HepG2 (cell line): ENCODE measurements at regions not wholly inside any gene's neighbourhood (a gene's known extent, or its start where the extent isn't known, plus 50 kb on each side); places are given as distances from the start of the nearest gene placed in this dataset.

Experiments
- ATAC-seq: fragments of 200-7000 bp; cut with Tn5 transposase; 3 replicates; pipeline ENCODE4 v1.9.1; 2020; ENCODE audit warnings: mild to moderate bottlenecking, moderate library complexity
- BruUV-seq: library from RNA; stranded (reverse); fragments of 400-500 nt; replicated peaks from 2 replicates; lab custom pipeline; 2021; lab: Mats Ljungman, UMichigan
- CTCF ChIA-PET: fragments of 300-600 bp; formaldehyde crosslinking; extraction: SDS; loops from one replicate; lab custom pipeline; 2021; ENCODE audit warnings: low total read pairs, inconsistent platforms, low intra/inter-chr PET ratio; lab: Yijun Ruan, JAX
- POLR2A ChIA-PET: fragments of 350-600 bp; sonication (Branson Sonifier 250); formaldehyde crosslinking; loops from one replicate; lab custom pipeline; 2020; ENCODE audit warnings: antibody characterized with exemption, inconsistent platforms; lab: Yijun Ruan, JAX
- DNase-seq: peaks from one replicate; pipeline ENCODE4 v3.0.0-alpha.2; 2015; ENCODE audit warnings: low spot score
- FAIRE-seq: peaks from 3 replicates; lab custom pipeline; 2011; peaks lifted over from hg19 to GRCh38; lab: Jason Lieb, UNC
- H2AFZ ChIP-seq: one replicate; pipeline ENCODE4 v1.6.1; 2011; ENCODE audit warnings: low read length, inconsistent platforms
- H3K27ac ChIP-seq: fragments of 300-600 bp; 3 replicates; pipeline ENCODE4 v1.8.0; 2011; ENCODE audit warnings: mixed run types, mild to moderate bottlenecking, mixed read lengths, low read length, inconsistent platforms; ENCODE audit not compliant: insufficient read depth; ENCODE audit errors: extremely low read length
- H3K27me3 ChIP-seq, 2 experiments: fragments of 200-600 bp in 1 of 2; 2 replicates in 1 of 2; 3 replicates in 1 of 2; pipeline versions ENCODE4 v1.6.0 to v1.8.0; 2011; ENCODE audit warnings: low read length in 2 of 2, mild to moderate bottlenecking in 2 of 2, moderate library complexity in 2 of 2, inconsistent platforms in 1 of 2; ENCODE audit not compliant: insufficient read depth in 2 of 2, control insufficient read depth in 1 of 2
- H3K36me3 ChIP-seq, 2 experiments: fragments of 200-600 bp in 1 of 2; replicated peaks in 1 of 2; 2 replicates in 1 of 2; 3 replicates in 1 of 2; pipeline versions ENCODE4 v1.5.1 to v1.8.0; 2011; ENCODE audit warnings: low read length in 2 of 2, inconsistent platforms in 1 of 2; ENCODE audit not compliant: insufficient read depth in 2 of 2, control insufficient read depth in 1 of 2
- H3K4me1 ChIP-seq: 2 replicates; pipeline ENCODE4 v1.5.1; 2012; ENCODE audit warnings: low read length, inconsistent platforms; ENCODE audit not compliant: insufficient read depth
- H3K4me2 ChIP-seq: 2 replicates; pipeline ENCODE4 v1.6.0; 2011; ENCODE audit warnings: low read depth, low read length, inconsistent platforms
- H3K4me3 ChIP-seq, 3 experiments: fragments of 200-600 bp in 1 of 3; sonication (generic), shearing (Covaris generic) in 1 of 3; replicated peaks in 1 of 3; 2 replicates each; pipeline ENCODE4 v1.5.1; 2011 to 2016; ENCODE audit warnings: low read length in 3 of 3, inconsistent platforms in 2 of 3, low read depth in 2 of 3, mild to moderate bottlenecking in 2 of 3, control low read depth in 1 of 3, mixed read lengths in 1 of 3; ENCODE audit not compliant: insufficient read depth in 1 of 3
- H3K79me2 ChIP-seq: one replicate; pipeline ENCODE4 v1.6.1; 2011; ENCODE audit warnings: low read length, inconsistent platforms; ENCODE audit not compliant: insufficient read depth
- H3K9ac ChIP-seq: 2 replicates; pipeline ENCODE4 v1.6.0; 2011; ENCODE audit warnings: mild to moderate bottlenecking, low read depth, low read length, inconsistent platforms; ENCODE audit not compliant: insufficient read depth
- H3K9me3 ChIP-seq: 2 replicates; pipeline ENCODE4 v1.5.1; 2012; ENCODE audit warnings: mild to moderate bottlenecking, low read length
- H4K20me1 ChIP-seq: 2 replicates; pipeline ENCODE4 v1.6.0; 2011; ENCODE audit warnings: inconsistent platforms, mild to moderate bottlenecking, low read length, moderate library complexity; ENCODE audit not compliant: insufficient read depth
- CREBL2 ChIP-seq: sonication (generic); formaldehyde crosslinking; IDR thresholded peaks from 2 replicates; pipeline ENCODE4 v1.8.1; 2023; ENCODE audit warnings: missing genetic modification reagents, mild to moderate bottlenecking, borderline replicate concordance
- LBX2 ChIP-seq: sonication (generic); formaldehyde crosslinking; IDR thresholded peaks from 2 replicates; pipeline ENCODE4 v1.5.0; 2020; ENCODE audit warnings: missing genetic modification reagents, mild to moderate bottlenecking, borderline replicate concordance
- THYN1 ChIP-seq: sonication (generic); formaldehyde crosslinking; IDR thresholded peaks from 2 replicates; pipeline ENCODE4 v1.8.1; 2023; ENCODE audit warnings: low read depth, mild to moderate bottlenecking, moderate library complexity, missing genetic modification reagents, borderline replicate concordance
- ZNF720 ChIP-seq: sonication (generic); formaldehyde crosslinking; IDR thresholded peaks from 2 replicates; pipeline ENCODE4 v1.4.0; 2020; ENCODE audit warnings: missing genetic modification reagents
- WGBS: methylation state at CpG from one replicate; pipeline ENCODE4 v1.1.6; 2017; ENCODE audit warnings: low lambda C conversion rate; 5-methylcytosine and 5-hydroxymethylcytosine counted together
- in situ Hi-C: cut with HindIII; loops from 2 replicates; pipeline ENCODE4 v1.10.0; 2017; ENCODE audit warnings: low pct_unique_long_range_greater_than_20kb; ENCODE audit not compliant: extremely low pct_ligation_motif_present
- intact Hi-C: fragments of 100-400 bp; cut with micrococcal nuclease; formaldehyde crosslinking; loops from one replicate; pipeline ENCODE4 v1.10.0; 2022; ENCODE audit not compliant: unreplicated experiment
- TF ChIP-seq, protein P1 (sequence below): sonication (generic); formaldehyde crosslinking; IDR thresholded peaks from 2 replicates; pipeline ENCODE4 v1.4.0; 2020; ENCODE audit warnings: missing genetic modification reagents, borderline replicate concordance
- TF ChIP-seq, protein P2 (sequence below): sonication (generic); formaldehyde crosslinking; IDR thresholded peaks from 2 replicates; pipeline ENCODE4 v1.4.0; 2020; ENCODE audit warnings: missing genetic modification reagents
- TF ChIP-seq, protein P3 (sequence below), 2 experiments: sonication (generic) in 1 of 2; formaldehyde crosslinking in 1 of 2; IDR thresholded peaks; 2 replicates each; pipeline versions ENCODE4 v1.4.0 to v1.6.1; 2016 to 2020; ENCODE audit warnings: borderline replicate concordance in 1 of 2, low read depth in 1 of 2, mild to moderate bottlenecking in 1 of 2, missing genetic modification reagents in 1 of 2

DNA sequence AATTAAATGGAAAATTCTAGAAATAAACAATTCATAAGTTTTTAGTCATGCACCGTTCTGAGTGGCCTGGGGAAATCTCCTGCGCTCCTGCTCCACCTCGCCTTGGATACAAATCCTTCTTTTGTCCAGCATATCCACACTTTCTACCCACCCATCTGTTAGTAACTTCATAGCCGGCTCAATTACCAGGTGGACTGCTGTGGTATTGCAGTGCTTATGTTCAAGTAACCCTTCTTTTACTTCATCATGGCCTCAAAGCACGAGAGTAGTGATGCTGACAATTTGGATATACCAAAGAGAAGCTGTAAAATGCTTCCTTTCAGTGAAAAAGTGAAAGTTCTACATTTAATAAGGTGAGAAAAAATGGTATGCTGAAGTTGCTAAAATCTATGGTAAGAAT is 142.3 kb upstream of the CHL1 start (continued):
- TF ChIP-seq, protein P1, sequence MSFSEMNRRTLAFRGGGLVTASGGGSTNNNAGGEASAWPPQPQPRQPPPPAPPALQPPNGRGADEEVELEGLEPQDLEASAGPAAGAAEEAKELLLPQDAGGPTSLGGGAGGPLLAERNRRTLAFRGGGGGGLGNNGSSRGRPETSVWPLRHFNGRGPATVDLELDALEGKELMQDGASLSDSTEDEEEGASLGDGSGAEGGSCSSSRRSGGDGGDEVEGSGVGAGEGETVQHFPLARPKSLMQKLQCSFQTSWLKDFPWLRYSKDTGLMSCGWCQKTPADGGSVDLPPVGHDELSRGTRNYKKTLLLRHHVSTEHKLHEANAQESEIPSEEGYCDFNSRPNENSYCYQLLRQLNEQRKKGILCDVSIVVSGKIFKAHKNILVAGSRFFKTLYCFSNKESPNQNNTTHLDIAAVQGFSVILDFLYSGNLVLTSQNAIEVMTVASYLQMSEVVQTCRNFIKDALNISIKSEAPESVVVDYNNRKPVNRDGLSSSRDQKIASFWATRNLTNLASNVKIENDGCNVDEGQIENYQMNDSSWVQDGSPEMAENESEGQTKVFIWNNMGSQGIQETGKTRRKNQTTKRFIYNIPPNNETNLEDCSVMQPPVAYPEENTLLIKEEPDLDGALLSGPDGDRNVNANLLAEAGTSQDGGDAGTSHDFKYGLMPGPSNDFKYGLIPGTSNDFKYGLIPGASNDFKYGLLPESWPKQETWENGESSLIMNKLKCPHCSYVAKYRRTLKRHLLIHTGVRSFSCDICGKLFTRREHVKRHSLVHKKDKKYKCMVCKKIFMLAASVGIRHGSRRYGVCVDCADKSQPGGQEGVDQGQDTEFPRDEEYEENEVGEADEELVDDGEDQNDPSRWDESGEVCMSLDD (CRISPR knock-in tag) = no peak
- TF ChIP-seq, protein P2, sequence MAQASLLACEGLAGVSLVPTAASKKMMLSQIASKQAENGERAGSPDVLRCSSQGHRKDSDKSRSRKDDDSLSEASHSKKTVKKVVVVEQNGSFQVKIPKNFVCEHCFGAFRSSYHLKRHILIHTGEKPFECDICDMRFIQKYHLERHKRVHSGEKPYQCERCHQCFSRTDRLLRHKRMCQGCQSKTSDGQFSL = no peak
- TF ChIP-seq CREBL2 (CRISPR knock-in tag) = no peak
- TF ChIP-seq, protein P3, sequence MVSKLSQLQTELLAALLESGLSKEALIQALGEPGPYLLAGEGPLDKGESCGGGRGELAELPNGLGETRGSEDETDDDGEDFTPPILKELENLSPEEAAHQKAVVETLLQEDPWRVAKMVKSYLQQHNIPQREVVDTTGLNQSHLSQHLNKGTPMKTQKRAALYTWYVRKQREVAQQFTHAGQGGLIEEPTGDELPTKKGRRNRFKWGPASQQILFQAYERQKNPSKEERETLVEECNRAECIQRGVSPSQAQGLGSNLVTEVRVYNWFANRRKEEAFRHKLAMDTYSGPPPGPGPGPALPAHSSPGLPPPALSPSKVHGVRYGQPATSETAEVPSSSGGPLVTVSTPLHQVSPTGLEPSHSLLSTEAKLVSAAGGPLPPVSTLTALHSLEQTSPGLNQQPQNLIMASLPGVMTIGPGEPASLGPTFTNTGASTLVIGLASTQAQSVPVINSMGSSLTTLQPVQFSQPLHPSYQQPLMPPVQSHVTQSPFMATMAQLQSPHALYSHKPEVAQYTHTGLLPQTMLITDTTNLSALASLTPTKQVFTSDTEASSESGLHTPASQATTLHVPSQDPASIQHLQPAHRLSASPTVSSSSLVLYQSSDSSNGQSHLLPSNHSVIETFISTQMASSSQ (IDR thresholded peaks at IDR 0.05; ENCODE audit: low read depth) = no peak
- TF ChIP-seq, protein P3 (CRISPR knock-in tag; IDR thresholded peaks at IDR 0.05; ENCODE audit: borderline replicate concordance) = no peak

GRCh38 chr3:56672-57071 is 139.9 kb upstream of the CHL1 start:
- Histone ChIP-seq H3K4me1 (no peaks in the 10 kb centered on the region), H3K27me3 (no peaks in the 10 kb centered on the region), H2AFZ (no peak overlapping the region), H4K20me1 (no peaks in the 10 kb centered on the region), H3K9ac (no peak overlapping the region), H3K9me3 (no peaks in the 10 kb centered on the region), H3K36me3 (no peaks in the 10 kb centered on the region), H3K4me2 (no peak overlapping the region), H3K79me2 (no peaks in the 10 kb centered on the region), H3K4me3 (no peak overlapping the region), H3K27ac (no peak overlapping the region)
- DNase-seq (no peak), FAIRE-seq (no peak), ATAC-seq (no peak)
- intact Hi-C loops = no loop called here
- WGBS = 20% methylated on average over 4 of the region's 4 CpGs
- no TSS peak for BruUV-seq
- in situ Hi-C loops = no loop called here
- TF ChIP-seq THYN1 (no peak), LBX2 (CRISPR knock-in tag) (no peak), ZNF720 (CRISPR knock-in tag) (no peak)
- ChIA-PET CTCF (no interaction called here), POLR2A (no interaction called here)
